ENCODE measurements at regions not wholly inside any gene's neighbourhood (a gene's known extent, or its start where the extent isn't known, plus 50 kb on each side); places are given as distances from the start of the nearest gene placed in this dataset.

DNA sequence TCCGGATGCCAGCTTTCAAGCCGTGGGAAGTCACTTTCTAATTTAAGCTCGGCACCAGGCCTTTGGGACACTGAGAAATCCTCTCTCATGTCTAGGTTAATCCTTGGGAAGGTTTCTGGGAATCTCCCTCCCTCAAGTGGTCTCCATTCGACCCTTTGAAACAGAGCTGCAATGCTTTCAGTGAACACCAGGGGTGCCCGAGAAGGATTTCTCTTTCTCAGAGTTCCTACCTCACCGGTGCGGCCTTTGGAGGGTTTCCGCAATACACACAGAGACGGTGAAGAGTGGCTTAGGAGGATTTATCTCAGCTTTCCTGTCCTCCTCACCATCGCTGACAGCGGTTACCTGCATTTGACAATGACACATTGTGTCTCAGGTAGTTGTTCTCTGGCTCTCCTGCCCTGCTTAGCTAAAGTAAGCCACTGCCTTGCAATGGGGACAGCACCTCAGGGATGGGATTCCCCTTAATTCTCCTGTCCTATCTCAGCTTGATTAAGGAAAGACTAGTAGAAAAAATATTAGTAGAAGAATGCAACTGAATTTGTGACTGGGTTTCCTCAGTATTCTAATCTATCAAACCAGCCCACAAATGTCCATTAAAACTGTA is 180.6 kb downstream of the GABRG2 start:
- Histone ChIP-seq H3K4ac (ENCODE audit: low read depth, low read length) (no peak overlapping the region), H3K4me3 (ENCODE audit: insufficient read depth, low read depth, low read length) (no peak overlapping the region), H3K9me1 (ENCODE audit: insufficient read depth, low read length) (no peaks in the 10 kb centered on the region), H2BK15ac (ENCODE audit: low read depth, low read length) (no peak overlapping the region), H3K56ac (ENCODE audit: extremely low read depth, insufficient read depth, low read length) (no peak overlapping the region), H3K4me1 (ENCODE audit: control insufficient read depth, insufficient read depth, low read length) (no peaks in the 10 kb centered on the region), H3K18ac (ENCODE audit: low read depth, low read length) (no peak overlapping the region), H2AK9ac (replicated peaks; ENCODE audit: low read depth, low read length, poor library complexity) (no peak overlapping the region), H2BK5ac (ENCODE audit: low read depth, low read length, poor library complexity, severe bottlenecking) (no peak overlapping the region), H3K27me3 (ENCODE audit: control insufficient read depth, insufficient read depth, low read length) (no peaks in the 10 kb centered on the region), H3K9ac (ENCODE audit: low read depth, low read length) (no peak overlapping the region), H4K8ac (ENCODE audit: low read depth in 2 of 2, low read length in 2 of 2) (no peak overlapping the region), H4K20me1 (ENCODE audit: insufficient read depth, low read length) (no peaks in the 10 kb centered on the region), H3K4me2 (ENCODE audit: low read depth, low read length) (no peak overlapping the region), H3K14ac (replicated peaks; ENCODE audit: low read depth, low read length) (no peak overlapping the region), H3K79me1 (ENCODE audit: low read depth in 1 of 2, low read length in 2 of 2) (no peaks in the 10 kb centered on the region), H2BK120ac (ENCODE audit: low read depth, low read length) (no peak overlapping the region), H3K23ac (ENCODE audit: low read depth, low read length) (no peak overlapping the region), H4K5ac (ENCODE audit: low read depth, low read length) (no peak overlapping the region), H2BK20ac (ENCODE audit: low read depth, low read length) (no peak overlapping the region), H4K91ac (ENCODE audit: insufficient read depth, low read depth, low read length) (no peak overlapping the region), H2AFZ (replicated peaks; ENCODE audit: low read length, poor library complexity) (no peak overlapping the region), H3K9me3 (ENCODE audit: control insufficient read depth, insufficient read depth, low read length) (peaks cover 6% of the 10 kb centered on the region; the same call in 1 of the 2 replicates), H3K27ac (ENCODE audit: insufficient read depth, low read length) (no peak overlapping the region), H3K36me3 (ENCODE audit: control insufficient read depth, insufficient read depth, low read length) (no peaks in the 10 kb centered on the region), H2AK5ac (ENCODE audit: low read depth, low read length) (no peak overlapping the region)
- ChIA-PET CTCF (no interaction called here), POLR2A (ENCODE audit: unreplicated experiment) (no interaction called here)
- no peak for DNase-seq
- BruUV-seq (replicated peaks): no TSS peak
- WGBS, 2 experiments (ENCODE audit: extremely low coverage in 2 of 2, insufficient read length in 1 of 2): no CpG with 5 or more reads among the region's 11 CpGs
- dilution Hi-C loops (cut with HindIII; ENCODE audit: low sequenced_read_pairs, unreplicated experiment): no loop called here
- intact Hi-C loops (cut with micrococcal nuclease): no loop called here
- in situ Hi-C loops (cut with MboI; ENCODE audit: low sequenced_read_pairs): no loop called here
- no peak for ATAC-seq (ENCODE audit: low read depth)
- no peak for TF ChIP-seq MAZ (IDR thresholded peaks at IDR 0.05; ENCODE audit: borderline replicate concordance, low read depth, low read length)
- TF ChIP-seq RAD21 (IDR thresholded peaks at IDR 0.05; ENCODE audit: low read length): no peak
- TF ChIP-seq, protein P1, sequence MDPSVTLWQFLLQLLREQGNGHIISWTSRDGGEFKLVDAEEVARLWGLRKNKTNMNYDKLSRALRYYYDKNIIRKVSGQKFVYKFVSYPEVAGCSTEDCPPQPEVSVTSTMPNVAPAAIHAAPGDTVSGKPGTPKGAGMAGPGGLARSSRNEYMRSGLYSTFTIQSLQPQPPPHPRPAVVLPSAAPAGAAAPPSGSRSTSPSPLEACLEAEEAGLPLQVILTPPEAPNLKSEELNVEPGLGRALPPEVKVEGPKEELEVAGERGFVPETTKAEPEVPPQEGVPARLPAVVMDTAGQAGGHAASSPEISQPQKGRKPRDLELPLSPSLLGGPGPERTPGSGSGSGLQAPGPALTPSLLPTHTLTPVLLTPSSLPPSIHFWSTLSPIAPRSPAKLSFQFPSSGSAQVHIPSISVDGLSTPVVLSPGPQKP (IDR thresholded peaks at IDR 0.05; ENCODE audit: borderline replicate concordance, low read depth, low read length): no peak
- TF ChIP-seq RFX5 (IDR thresholded peaks at IDR 0.05; ENCODE audit: low read depth, low read length): no peak
- TF ChIP-seq CEBPB (IDR thresholded peaks at IDR 0.05; ENCODE audit: low read depth, low read length): no peak
- TF ChIP-seq, protein P2, sequence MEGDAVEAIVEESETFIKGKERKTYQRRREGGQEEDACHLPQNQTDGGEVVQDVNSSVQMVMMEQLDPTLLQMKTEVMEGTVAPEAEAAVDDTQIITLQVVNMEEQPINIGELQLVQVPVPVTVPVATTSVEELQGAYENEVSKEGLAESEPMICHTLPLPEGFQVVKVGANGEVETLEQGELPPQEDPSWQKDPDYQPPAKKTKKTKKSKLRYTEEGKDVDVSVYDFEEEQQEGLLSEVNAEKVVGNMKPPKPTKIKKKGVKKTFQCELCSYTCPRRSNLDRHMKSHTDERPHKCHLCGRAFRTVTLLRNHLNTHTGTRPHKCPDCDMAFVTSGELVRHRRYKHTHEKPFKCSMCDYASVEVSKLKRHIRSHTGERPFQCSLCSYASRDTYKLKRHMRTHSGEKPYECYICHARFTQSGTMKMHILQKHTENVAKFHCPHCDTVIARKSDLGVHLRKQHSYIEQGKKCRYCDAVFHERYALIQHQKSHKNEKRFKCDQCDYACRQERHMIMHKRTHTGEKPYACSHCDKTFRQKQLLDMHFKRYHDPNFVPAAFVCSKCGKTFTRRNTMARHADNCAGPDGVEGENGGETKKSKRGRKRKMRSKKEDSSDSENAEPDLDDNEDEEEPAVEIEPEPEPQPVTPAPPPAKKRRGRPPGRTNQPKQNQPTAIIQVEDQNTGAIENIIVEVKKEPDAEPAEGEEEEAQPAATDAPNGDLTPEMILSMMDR (conservative IDR thresholded peaks at IDR 0.05; ENCODE audit: low read depth, low read length): no peak
- no peak for TF ChIP-seq CHD1 (IDR thresholded peaks at IDR 0.05; ENCODE audit: low read depth, low read length)
- no peak for TF ChIP-seq MXI1 (IDR thresholded peaks at IDR 0.05; ENCODE audit: borderline replicate concordance, low read depth, low read length)
- TF ChIP-seq BHLHE40 (IDR thresholded peaks at IDR 0.05; ENCODE audit: low read depth, low read length): no peak
- TF ChIP-seq MAFK (IDR thresholded peaks at IDR 0.05; ENCODE audit: low read depth, low read length): no peak
- TF ChIP-seq NFE2L2 (IDR thresholded peaks at IDR 0.05; ENCODE audit: low read depth, low read length): no peak
- TF ChIP-seq SMC3 (IDR thresholded peaks at IDR 0.05; ENCODE audit: low read depth, low read length): no peak
- TF ChIP-seq POLR2A (IDR thresholded peaks at IDR 0.05; ENCODE audit: low read depth, low read length): no peak
- TF ChIP-seq, protein P3, sequence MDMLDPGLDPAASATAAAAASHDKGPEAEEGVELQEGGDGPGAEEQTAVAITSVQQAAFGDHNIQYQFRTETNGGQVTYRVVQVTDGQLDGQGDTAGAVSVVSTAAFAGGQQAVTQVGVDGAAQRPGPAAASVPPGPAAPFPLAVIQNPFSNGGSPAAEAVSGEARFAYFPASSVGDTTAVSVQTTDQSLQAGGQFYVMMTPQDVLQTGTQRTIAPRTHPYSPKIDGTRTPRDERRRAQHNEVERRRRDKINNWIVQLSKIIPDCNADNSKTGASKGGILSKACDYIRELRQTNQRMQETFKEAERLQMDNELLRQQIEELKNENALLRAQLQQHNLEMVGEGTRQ (IDR thresholded peaks at IDR 0.05; ENCODE audit: low read depth, low read length): no peak
- TF ChIP-seq RCOR1 (IDR thresholded peaks at IDR 0.05; ENCODE audit: insufficient replicate concordance, low read length): no peak

Data from IMR-90 (cell line).